ENCODE measurements at regions not wholly inside any gene's neighbourhood (a gene's known extent, or its start where the extent isn't known, plus 50 kb on each side); places are given as distances from the start of the nearest gene placed in this dataset.

GRCh38 chr2:56801214-56801613 lies 617.4 kb downstream of the CCDC85A start:
- no peak for TF ChIP-seq EZH2phosphoT487 (IDR thresholded peaks at IDR 0.05; ENCODE audit: low read length)
- TF ChIP-seq, protein P1, sequence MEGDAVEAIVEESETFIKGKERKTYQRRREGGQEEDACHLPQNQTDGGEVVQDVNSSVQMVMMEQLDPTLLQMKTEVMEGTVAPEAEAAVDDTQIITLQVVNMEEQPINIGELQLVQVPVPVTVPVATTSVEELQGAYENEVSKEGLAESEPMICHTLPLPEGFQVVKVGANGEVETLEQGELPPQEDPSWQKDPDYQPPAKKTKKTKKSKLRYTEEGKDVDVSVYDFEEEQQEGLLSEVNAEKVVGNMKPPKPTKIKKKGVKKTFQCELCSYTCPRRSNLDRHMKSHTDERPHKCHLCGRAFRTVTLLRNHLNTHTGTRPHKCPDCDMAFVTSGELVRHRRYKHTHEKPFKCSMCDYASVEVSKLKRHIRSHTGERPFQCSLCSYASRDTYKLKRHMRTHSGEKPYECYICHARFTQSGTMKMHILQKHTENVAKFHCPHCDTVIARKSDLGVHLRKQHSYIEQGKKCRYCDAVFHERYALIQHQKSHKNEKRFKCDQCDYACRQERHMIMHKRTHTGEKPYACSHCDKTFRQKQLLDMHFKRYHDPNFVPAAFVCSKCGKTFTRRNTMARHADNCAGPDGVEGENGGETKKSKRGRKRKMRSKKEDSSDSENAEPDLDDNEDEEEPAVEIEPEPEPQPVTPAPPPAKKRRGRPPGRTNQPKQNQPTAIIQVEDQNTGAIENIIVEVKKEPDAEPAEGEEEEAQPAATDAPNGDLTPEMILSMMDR (IDR thresholded peaks at IDR 0.05; ENCODE audit: low read length): no peak
- no peak for TF ChIP-seq EZH2 (optimal IDR thresholded peaks at IDR 0.05; ENCODE audit: low read depth, low read length)
